ENCODE measurements at regions not wholly inside any gene's neighbourhood (a gene's known extent, or its start where the extent isn't known, plus 50 kb on each side); places are given as distances from the start of the nearest gene placed in this dataset.
"Not testable (repeated sequence)": the region's sequence is repeated elsewhere in the genome, so short reads cannot be mapped to it uniquely, and the experiment has no call there.

DNA sequence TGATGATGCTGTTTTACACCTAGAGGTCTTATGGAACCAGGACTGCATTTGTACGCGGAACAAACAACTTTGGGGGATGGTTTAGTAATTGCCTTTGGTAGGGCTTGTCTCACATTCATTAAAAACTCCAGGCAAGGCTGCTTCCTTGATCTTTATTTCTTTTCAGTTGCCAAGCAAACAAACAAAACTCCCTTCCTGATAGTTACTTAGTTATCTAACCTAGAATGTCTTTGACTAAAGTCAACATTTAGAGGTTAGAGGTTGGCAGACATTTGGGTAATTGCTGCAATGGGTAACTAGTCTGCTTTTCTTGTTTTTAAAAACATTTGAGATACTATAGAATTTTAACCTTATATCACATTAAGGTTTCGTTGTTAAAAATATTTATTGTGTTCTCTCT lies 500.9 kb upstream of the PTBP2 start:
- no peaks in the 10 kb centered on the region for H3K36me3 ChIP-seq (ENCODE audit: low read depth)
- H4K20me1 ChIP-seq (ENCODE audit: insufficient read depth), result no peaks in the 10 kb centered on the region
- no peaks in the 10 kb centered on the region for H3K9me3 ChIP-seq (ENCODE audit: low read depth)
- H3F3A ChIP-seq (ENCODE audit: insufficient read depth), result no peaks in the 10 kb centered on the region
- H3K4me2 ChIP-seq (ENCODE audit: unreplicated experiment), result no peak overlapping the region
- H3K27me3 ChIP-seq (replicated peaks; ENCODE audit: insufficient read depth), result no peaks in the 10 kb centered on the region
- H3K27ac ChIP-seq, result no peak overlapping the region
- no peaks in the 10 kb centered on the region for H3K4me1 ChIP-seq (ENCODE audit: insufficient read depth)
- DNase-seq, result no peak
- H3K79me2 ChIP-seq (ENCODE audit: insufficient read depth), result no peaks in the 10 kb centered on the region
- H3K9ac ChIP-seq, result no peak overlapping the region
- no peak overlapping the region for H3K4me3 ChIP-seq
- no peak overlapping the region for H2AFZ ChIP-seq
- no peak for TF ChIP-seq EZH2 (IDR thresholded peaks at IDR 0.05; ENCODE audit: insufficient read depth, poor library complexity, severe bottlenecking)
- no peak for TF ChIP-seq EZH2phosphoT487 (IDR thresholded peaks at IDR 0.05; ENCODE audit: insufficient read depth, low read depth)
- H3K9me2 ChIP-seq (ENCODE audit: insufficient read depth), result no peaks in the 10 kb centered on the region
- in situ Hi-C loops (cut with MboI), result no loop called here
- 81 to 88% methylated on average over 3 of the region's 3 CpGs for WGBS, 2 experiments (ENCODE audit: low coverage in 1 of 2, low lambda C conversion rate in 2 of 2, missing lambda C conversion rate in 2 of 2)

DNA sequence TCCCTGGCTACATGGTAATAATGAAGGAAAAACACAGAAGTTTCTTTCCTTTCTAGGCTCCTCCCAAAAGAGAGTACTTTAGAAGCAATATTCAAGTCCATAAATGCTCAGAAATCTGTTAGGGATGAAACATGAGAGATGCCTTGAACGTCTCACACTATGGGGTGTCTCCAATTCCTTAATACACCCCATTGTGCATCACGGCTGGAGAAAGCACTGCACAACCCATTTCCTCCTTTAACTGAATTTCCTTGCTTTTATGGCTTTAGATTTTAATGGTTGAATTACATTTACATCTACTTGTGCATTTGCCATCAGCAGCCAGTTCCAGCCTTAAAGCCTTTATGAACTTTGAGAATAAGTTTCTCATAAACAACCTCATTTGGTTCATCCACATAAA lies 498.9 kb upstream of the PTBP2 start:
- H3K79me2 ChIP-seq (ENCODE audit: insufficient read depth), result no peaks in the 10 kb centered on the region
- H3K9me2 ChIP-seq (ENCODE audit: insufficient read depth), result no peaks in the 10 kb centered on the region
- H3K9me3 ChIP-seq (ENCODE audit: low read depth), result no peaks in the 10 kb centered on the region
- no peaks in the 10 kb centered on the region for H3K4me1 ChIP-seq (ENCODE audit: insufficient read depth)
- in situ Hi-C loops (cut with MboI), result no loop called here
- H3K27ac ChIP-seq, result no peak overlapping the region
- no peaks in the 10 kb centered on the region for H3F3A ChIP-seq (ENCODE audit: insufficient read depth)
- 47 to 54% methylated on average over 2 of the region's 2 CpGs for WGBS, 2 experiments (ENCODE audit: low coverage in 1 of 2, low lambda C conversion rate in 2 of 2, missing lambda C conversion rate in 2 of 2)
- TF ChIP-seq EZH2 (IDR thresholded peaks at IDR 0.05; ENCODE audit: insufficient read depth, poor library complexity, severe bottlenecking) (no peak), EZH2phosphoT487 (IDR thresholded peaks at IDR 0.05; ENCODE audit: insufficient read depth, low read depth) (no peak)
- H3K27me3 ChIP-seq (replicated peaks; ENCODE audit: insufficient read depth), result no peaks in the 10 kb centered on the region
- H3K36me3 ChIP-seq (ENCODE audit: low read depth), result no peaks in the 10 kb centered on the region
- no peaks in the 10 kb centered on the region for H4K20me1 ChIP-seq (ENCODE audit: insufficient read depth)
- H2AFZ ChIP-seq, result no peak overlapping the region
- H3K4me2 ChIP-seq (ENCODE audit: unreplicated experiment), result no peak overlapping the region
- H3K4me3 ChIP-seq, result no peak overlapping the region
- no peak overlapping the region for H3K9ac ChIP-seq
- DNase-seq, result no peak

DNA sequence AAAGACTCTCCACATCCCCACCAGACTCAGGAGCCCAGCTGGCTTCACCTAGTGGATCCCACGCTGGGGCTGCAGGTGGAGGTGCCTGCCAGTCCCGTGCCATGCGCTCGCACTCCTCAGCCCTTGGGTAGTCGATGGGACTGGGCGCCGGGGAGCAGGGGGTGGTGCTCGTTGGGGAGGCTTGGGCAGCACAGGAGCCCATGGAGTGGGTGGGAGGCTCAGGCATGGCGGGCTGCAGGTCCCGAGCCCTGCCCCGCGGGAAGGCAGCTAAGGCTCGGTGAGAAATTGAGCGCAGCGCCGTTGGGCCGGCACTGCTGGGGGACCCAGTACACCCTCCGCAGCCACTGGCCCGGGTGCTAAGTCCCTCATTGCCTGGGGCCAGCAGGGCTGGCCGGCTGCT lies 497.4 kb upstream of the PTBP2 start:
- H3K4me2 ChIP-seq (ENCODE audit: unreplicated experiment); H3K27ac ChIP-seq; H3K4me1 ChIP-seq (ENCODE audit: insufficient read depth); H3K79me2 ChIP-seq (ENCODE audit: insufficient read depth); H4K20me1 ChIP-seq (ENCODE audit: insufficient read depth); H3F3A ChIP-seq (ENCODE audit: insufficient read depth); H3K27me3 ChIP-seq (replicated peaks; ENCODE audit: insufficient read depth); H3K9me3 ChIP-seq (ENCODE audit: low read depth); in situ Hi-C loops (cut with MboI); H2AFZ ChIP-seq; H3K36me3 ChIP-seq (ENCODE audit: low read depth); H3K9ac ChIP-seq; H3K4me3 ChIP-seq; DNase-seq; H3K9me2 ChIP-seq (ENCODE audit: insufficient read depth): not testable (repeated sequence)
- 84 to 90% methylated on average over 11 to 20 of the region's 20 CpGs for WGBS, 2 experiments (ENCODE audit: low coverage in 1 of 2, low lambda C conversion rate in 2 of 2, missing lambda C conversion rate in 2 of 2)

DNA sequence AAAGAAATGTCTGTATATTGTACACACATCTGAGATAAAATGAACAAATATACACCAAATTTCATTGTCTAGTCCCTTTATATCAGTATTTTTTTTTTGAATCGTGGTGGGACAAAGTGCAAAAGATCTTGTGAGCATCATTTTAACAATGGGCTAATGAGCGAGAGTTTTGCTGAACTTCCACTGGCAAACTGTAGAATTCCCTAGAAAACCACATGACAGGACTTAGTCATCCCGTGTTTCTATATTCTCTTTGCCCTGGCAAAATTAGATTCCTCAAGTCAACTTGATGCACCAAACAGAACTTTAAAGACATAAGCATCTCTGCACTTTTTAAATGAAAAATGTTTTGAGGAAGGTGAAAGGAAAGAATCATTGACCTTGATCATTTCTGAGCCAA lies 488.2 kb upstream of the PTBP2 start:
- no peaks in the 10 kb centered on the region for H4K20me1 ChIP-seq (ENCODE audit: insufficient read depth)
- H3K27ac ChIP-seq, result no peak overlapping the region
- no peak overlapping the region for H2AFZ ChIP-seq
- TF ChIP-seq EZH2phosphoT487 (IDR thresholded peaks at IDR 0.05; ENCODE audit: insufficient read depth, low read depth) (no peak), EZH2 (IDR thresholded peaks at IDR 0.05; ENCODE audit: insufficient read depth, poor library complexity, severe bottlenecking) (no peak)
- no peaks in the 10 kb centered on the region for H3K4me1 ChIP-seq (ENCODE audit: insufficient read depth)
- in situ Hi-C loops (cut with MboI), result no loop called here
- H3K9me3 ChIP-seq (ENCODE audit: low read depth), result no peaks in the 10 kb centered on the region
- WGBS, 2 experiments (ENCODE audit: low coverage in 1 of 2, low lambda C conversion rate in 2 of 2, missing lambda C conversion rate in 2 of 2), result 93 to 95% methylated on average over 3 of the region's 3 CpGs
- no peak overlapping the region for H3K9ac ChIP-seq
- no peak overlapping the region for H3K4me3 ChIP-seq
- H3F3A ChIP-seq (ENCODE audit: insufficient read depth), result no peaks in the 10 kb centered on the region
- H3K4me2 ChIP-seq (ENCODE audit: unreplicated experiment), result no peak overlapping the region
- no peaks in the 10 kb centered on the region for H3K9me2 ChIP-seq (ENCODE audit: insufficient read depth)
- no peak for DNase-seq
- no peaks in the 10 kb centered on the region for H3K36me3 ChIP-seq (ENCODE audit: low read depth)
- no peaks in the 10 kb centered on the region for H3K79me2 ChIP-seq (ENCODE audit: insufficient read depth)
- no peaks in the 10 kb centered on the region for H3K27me3 ChIP-seq (replicated peaks; ENCODE audit: insufficient read depth)

DNA sequence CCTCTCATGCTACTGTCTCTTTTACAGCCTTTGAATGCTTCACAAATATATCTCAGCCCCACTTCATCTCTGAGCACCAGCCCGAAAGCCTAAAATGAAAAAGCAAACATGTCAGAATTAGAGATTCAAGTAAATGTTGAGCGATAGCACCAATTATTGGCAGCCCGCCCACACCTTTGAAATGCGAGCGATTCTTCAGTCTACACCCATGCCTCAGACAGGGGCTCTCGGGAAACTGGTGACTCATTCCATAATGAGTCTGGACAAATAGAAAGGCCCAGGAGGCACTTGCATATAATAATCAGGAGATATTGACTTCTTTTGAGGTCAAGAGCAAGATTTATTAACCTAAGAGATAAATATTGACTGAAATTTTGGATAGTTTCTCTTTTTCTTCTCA lies 487.3 kb upstream of the PTBP2 start:
- WGBS, 2 experiments (ENCODE audit: low coverage in 1 of 2, low lambda C conversion rate in 2 of 2, missing lambda C conversion rate in 2 of 2), result 32 to 40% methylated on average over 6 of the region's 6 CpGs
- Histone ChIP-seq H3K4me1 (ENCODE audit: insufficient read depth) (no peaks in the 10 kb centered on the region), H2AFZ (peak overlapping the region; percentile 22; the same call in 1 of the 2 replicates), H3K9me3 (ENCODE audit: low read depth) (no peaks in the 10 kb centered on the region), H3K36me3 (ENCODE audit: low read depth) (no peaks in the 10 kb centered on the region), H3K79me2 (ENCODE audit: insufficient read depth) (no peaks in the 10 kb centered on the region), H3K9ac (no peak overlapping the region), H3K27ac (no peak overlapping the region), H3K4me3 (no peak overlapping the region), H3K27me3 (replicated peaks; ENCODE audit: insufficient read depth) (no peaks in the 10 kb centered on the region), H3K9me2 (ENCODE audit: insufficient read depth) (no peaks in the 10 kb centered on the region), H3K4me2 (ENCODE audit: unreplicated experiment) (no peak overlapping the region), H4K20me1 (ENCODE audit: insufficient read depth) (no peaks in the 10 kb centered on the region), H3F3A (ENCODE audit: insufficient read depth) (no peaks in the 10 kb centered on the region)
- in situ Hi-C loops (cut with MboI), result no loop called here
- TF ChIP-seq EZH2 (IDR thresholded peaks at IDR 0.05; ENCODE audit: insufficient read depth, poor library complexity, severe bottlenecking) (no peak), EZH2phosphoT487 (IDR thresholded peaks at IDR 0.05; ENCODE audit: insufficient read depth, low read depth) (no peak)
- peak; percentile 23 for DNase-seq
